ENCODE measurements at regions not wholly inside any gene's neighbourhood (a gene's known extent, or its start where the extent isn't known, plus 50 kb on each side); places are given as distances from the start of the nearest gene placed in this dataset.

- TF ChIP-seq POLR2A (IDR thresholded peaks at IDR 0.05) (no peak), POLR2AphosphoS5 (IDR thresholded peaks at IDR 0.05) (peak in 1 of 2 donors; percentile 40), EP300 (IDR thresholded peaks at IDR 0.05) (no peak)
- TF ChIP-seq, protein P1, sequence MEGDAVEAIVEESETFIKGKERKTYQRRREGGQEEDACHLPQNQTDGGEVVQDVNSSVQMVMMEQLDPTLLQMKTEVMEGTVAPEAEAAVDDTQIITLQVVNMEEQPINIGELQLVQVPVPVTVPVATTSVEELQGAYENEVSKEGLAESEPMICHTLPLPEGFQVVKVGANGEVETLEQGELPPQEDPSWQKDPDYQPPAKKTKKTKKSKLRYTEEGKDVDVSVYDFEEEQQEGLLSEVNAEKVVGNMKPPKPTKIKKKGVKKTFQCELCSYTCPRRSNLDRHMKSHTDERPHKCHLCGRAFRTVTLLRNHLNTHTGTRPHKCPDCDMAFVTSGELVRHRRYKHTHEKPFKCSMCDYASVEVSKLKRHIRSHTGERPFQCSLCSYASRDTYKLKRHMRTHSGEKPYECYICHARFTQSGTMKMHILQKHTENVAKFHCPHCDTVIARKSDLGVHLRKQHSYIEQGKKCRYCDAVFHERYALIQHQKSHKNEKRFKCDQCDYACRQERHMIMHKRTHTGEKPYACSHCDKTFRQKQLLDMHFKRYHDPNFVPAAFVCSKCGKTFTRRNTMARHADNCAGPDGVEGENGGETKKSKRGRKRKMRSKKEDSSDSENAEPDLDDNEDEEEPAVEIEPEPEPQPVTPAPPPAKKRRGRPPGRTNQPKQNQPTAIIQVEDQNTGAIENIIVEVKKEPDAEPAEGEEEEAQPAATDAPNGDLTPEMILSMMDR (IDR thresholded peaks at IDR 0.05), result no peak
Measured at GRCh38 chr18:10059610-10060468, 146.0 kb downstream of the VAPA start.
